ENCODE measurements at regions not wholly inside any gene's neighbourhood (a gene's known extent, or its start where the extent isn't known, plus 50 kb on each side); places are given as distances from the start of the nearest gene placed in this dataset.

GRCh38 chr14:98775892-98776291 is 496.1 kb downstream of the BCL11B start:
- ChIA-PET CTCF (no interaction called here), POLR2A (no interaction called here)

GRCh38 chr14:98782062-98782461 is 489.9 kb downstream of the BCL11B start:
- ATAC-seq (ENCODE audit: low read depth) (no peak), DNase-seq (no peak)
- no peak overlapping the region for H3K4me3 Mint-ChIP-seq
- ChIA-PET POLR2A (no interaction called here), CTCF (no interaction called here)
- no peak overlapping the region for H3K27ac Mint-ChIP-seq
- H3K9me3 Mint-ChIP-seq, result peaks cover 5% of the 10 kb centered on the region
- no peak for TF ChIP-seq CTCF (IDR thresholded peaks at IDR 0.05)
- H3K27me3 Mint-ChIP-seq, result no peaks in the 10 kb centered on the region
- intact Hi-C loops (cut with micrococcal nuclease), result no loop called here
- H3K36me3 Mint-ChIP-seq (ENCODE audit: low read depth), result no peaks in the 10 kb centered on the region
- H3K4me1 Mint-ChIP-seq, result no peaks in the 10 kb centered on the region

More at GRCh38 chr14:98775892-98776291, 496.1 kb downstream of the BCL11B start:
- H3K9me3 Mint-ChIP-seq, result no peaks in the 10 kb centered on the region
- no peaks in the 10 kb centered on the region for H3K27me3 Mint-ChIP-seq
- no peak overlapping the region for H3K27ac Mint-ChIP-seq
- ATAC-seq (ENCODE audit: low read depth), result no peak
- H3K4me3 Mint-ChIP-seq, result no peak overlapping the region
- no peaks in the 10 kb centered on the region for H3K36me3 Mint-ChIP-seq (ENCODE audit: low read depth)
- TF ChIP-seq CTCF (IDR thresholded peaks at IDR 0.05), result no peak
- intact Hi-C loops (cut with micrococcal nuclease), result no loop called here
- no peak for DNase-seq
- H3K4me1 Mint-ChIP-seq, result no peaks in the 10 kb centered on the region

GRCh38 chr14:98785578-98785977 is 486.4 kb downstream of the BCL11B start:
- H3K4me1 Mint-ChIP-seq, result no peaks in the 10 kb centered on the region
- ATAC-seq (ENCODE audit: low read depth) (no peak), DNase-seq (no peak)
- H3K9me3 Mint-ChIP-seq, result peaks cover 5% of the 10 kb centered on the region
- H3K36me3 Mint-ChIP-seq (ENCODE audit: low read depth), result no peaks in the 10 kb centered on the region
- TF ChIP-seq CTCF (IDR thresholded peaks at IDR 0.05), result no peak
- H3K27me3 Mint-ChIP-seq, result no peaks in the 10 kb centered on the region
- H3K27ac Mint-ChIP-seq, result no peak overlapping the region
- intact Hi-C loops (cut with micrococcal nuclease), result no loop called here
- POLR2A ChIA-PET, result no interaction called here
- CTCF ChIA-PET, result no interaction called here
- no peak overlapping the region for H3K4me3 Mint-ChIP-seq

- H3K27ac Mint-ChIP-seq, result no peak overlapping the region
- CTCF ChIA-PET, result no interaction called here
These were observed 485.5 kb downstream of the BCL11B start for GRCh38 chr14:98786456-98786855.

GRCh38 chr14:98791661-98792060 is 480.3 kb downstream of the BCL11B start:
- TF ChIP-seq CTCF (IDR thresholded peaks at IDR 0.05), result no peak
- POLR2A ChIA-PET, result no interaction called here
- H3K9me3 Mint-ChIP-seq, result peaks cover 11% of the 10 kb centered on the region
- DNase-seq, result no peak
- H3K36me3 Mint-ChIP-seq (ENCODE audit: low read depth), result no peaks in the 10 kb centered on the region
- ATAC-seq (ENCODE audit: low read depth), result no peak
- CTCF ChIA-PET, result no interaction called here
- no peak overlapping the region for H3K4me3 Mint-ChIP-seq
- H3K27ac Mint-ChIP-seq, result no peak overlapping the region
- no peaks in the 10 kb centered on the region for H3K4me1 Mint-ChIP-seq
- H3K27me3 Mint-ChIP-seq, result no peaks in the 10 kb centered on the region
- intact Hi-C loops (cut with micrococcal nuclease), result no loop called here

More at GRCh38 chr14:98786456-98786855, 485.5 kb downstream of the BCL11B start:
- Mint-ChIP-seq H3K27me3 (no peaks in the 10 kb centered on the region), H3K9me3 (peaks cover 5% of the 10 kb centered on the region), H3K4me3 (no peak overlapping the region), H3K4me1 (no peaks in the 10 kb centered on the region), H3K36me3 (ENCODE audit: low read depth) (no peaks in the 10 kb centered on the region)
- POLR2A ChIA-PET, result no interaction called here
- TF ChIP-seq CTCF (IDR thresholded peaks at IDR 0.05), result no peak
- DNase-seq (no peak), ATAC-seq (ENCODE audit: low read depth) (no peak)
- intact Hi-C loops (cut with micrococcal nuclease), result no loop called here

All from activated B cell treated with CpG ODN at 0.5 μM for 24 hours (primary cell).